GM19372 (cell line): ENCODE measurements at regions not wholly inside any gene's neighbourhood (a gene's known extent, or its start where the extent isn't known, plus 50 kb on each side); places are given as distances from the start of the nearest gene placed in this dataset.

Source experiments
- ATAC-seq: cut with Tn5 transposase; IDR thresholded peaks from one replicate; pipeline ENCODE4 v1.9.1; 2021; ENCODE audit warnings: mild to moderate bottlenecking, low read depth, moderate library complexity; ENCODE audit not compliant: unreplicated experiment

GRCh38 chr6:134720353-134721059 is 229.4 kb downstream of the ALDH8A1 start:
- ATAC-seq: no peak

GRCh38 chr6:134719911-134720310 is 230.0 kb downstream of the ALDH8A1 start:
- no peak for ATAC-seq

GRCh38 chr6:134719286-134719685 is 230.6 kb downstream of the ALDH8A1 start:
- no peak for ATAC-seq

- no peak for ATAC-seq
Measured at GRCh38 chr6:134714679-134715078, 235.2 kb downstream of the ALDH8A1 start.

- ATAC-seq: no peak
Measured at GRCh38 chr6:134714113-134714512, 235.8 kb downstream of the ALDH8A1 start.

- no peak for ATAC-seq
Measured at GRCh38 chr6:134712311-134712710, 237.6 kb downstream of the ALDH8A1 start.

GRCh38 chr6:134708079-134708478 is 241.8 kb downstream of the ALDH8A1 start:
- no peak for ATAC-seq

GRCh38 chr6:134707342-134708031 is 242.4 kb downstream of the ALDH8A1 start:
- no peak for ATAC-seq

- no peak for ATAC-seq
Measured at GRCh38 chr6:134706806-134707205, 243.1 kb downstream of the ALDH8A1 start.

GRCh38 chr6:134706153-134706552 is 243.7 kb downstream of the ALDH8A1 start:
- no peak for ATAC-seq

- no peak for ATAC-seq
Measured at GRCh38 chr6:134703206-134703605, 246.7 kb downstream of the ALDH8A1 start.

- ATAC-seq: no peak
Measured at GRCh38 chr6:134702279-134702678, 247.6 kb downstream of the ALDH8A1 start.

- no peak for ATAC-seq
Measured at GRCh38 chr6:134701301-134701700, 248.6 kb downstream of the ALDH8A1 start.

GRCh38 chr6:134698228-134698627 is 251.7 kb downstream of the ALDH8A1 start:
- ATAC-seq: no peak

GRCh38 chr6:134692008-134692407 is 257.9 kb downstream of the ALDH8A1 start:
- ATAC-seq: no peak

- ATAC-seq: no peak
Measured at GRCh38 chr6:134691180-134691579, 258.7 kb downstream of the ALDH8A1 start.

GRCh38 chr6:134690048-134690447 is 259.9 kb downstream of the ALDH8A1 start:
- no peak for ATAC-seq

GRCh38 chr6:134689641-134690040 is 260.3 kb downstream of the ALDH8A1 start:
- ATAC-seq: no peak

- ATAC-seq: no peak
Measured at GRCh38 chr6:134689177-134689576, 260.7 kb downstream of the ALDH8A1 start.

- ATAC-seq: no peak
Measured at GRCh38 chr6:134686071-134686470, 263.8 kb downstream of the ALDH8A1 start.

- ATAC-seq: no peak
Measured at GRCh38 chr6:134684423-134684795, 265.5 kb downstream of the ALDH8A1 start.

GRCh38 chr6:134683783-134684422 is 266.0 kb downstream of the ALDH8A1 start:
- ATAC-seq: no peak
